ENCODE measurements at regions not wholly inside any gene's neighbourhood (a gene's known extent, or its start where the extent isn't known, plus 50 kb on each side); places are given as distances from the start of the nearest gene placed in this dataset.
A peak's percentile ranks its signal among the peaks of the same experiment; 100 is the strongest.

DNA sequence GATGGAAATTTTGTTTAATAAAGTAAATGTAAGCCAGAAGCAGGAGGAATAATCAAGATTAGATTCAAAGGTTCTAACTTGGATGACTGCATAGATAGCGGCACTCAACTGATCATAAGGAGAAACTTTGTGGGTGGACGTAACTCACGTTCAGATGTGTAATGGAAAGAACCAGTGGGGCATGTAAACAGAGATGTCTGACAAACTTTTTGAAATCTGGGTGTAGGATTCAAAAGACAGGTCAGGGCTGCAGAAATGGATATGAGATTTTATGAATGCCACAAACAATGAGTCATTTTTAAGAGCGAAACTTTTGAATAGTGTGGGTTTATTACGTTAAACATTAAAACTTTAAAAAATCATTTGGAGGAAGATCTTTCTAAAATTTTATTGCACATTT, 375.6 kb downstream of the GBA3 start:
- Histone ChIP-seq H2AFZ (ENCODE audit: low read length) (peak overlapping the region; percentile 50; the same call in 1 of the 2 replicates), H3K9me2 (replicated peaks; ENCODE audit: low read length) (no peaks in the 10 kb centered on the region), H4K20me1 (ENCODE audit: low read length) (no peaks in the 10 kb centered on the region), H3K4me3 (ENCODE audit: low read length) (peak overlapping the region; percentile 32; the same call in 1 of the 2 replicates), H3K9me3 (ENCODE audit: low read length) (no peaks in the 10 kb centered on the region), H3K79me2 (ENCODE audit: low read length) (no peaks in the 10 kb centered on the region), H3F3A (ENCODE audit: low read length, unreplicated experiment) (peaks cover 3% of the 10 kb centered on the region), H3K27ac (ENCODE audit: low read length) (peak overlapping the region; percentile 92), H3K36me3 (ENCODE audit: low read depth, low read length) (no peaks in the 10 kb centered on the region), H3K4me1 (ENCODE audit: insufficient read depth, low read length) (peaks cover 19% of the 10 kb centered on the region), H3K4me2 (ENCODE audit: low read length) (peak overlapping the region; percentile 70), H3K9ac (ENCODE audit: low read length) (peak overlapping the region; percentile 43), H3K27me3 (ENCODE audit: low read length) (no peaks in the 10 kb centered on the region)
- ATAC-seq (peak; percentile 90), DNase-seq (peak; percentile 68)
- ChIA-PET CTCF (no interaction called here), POLR2A (ENCODE audit: unreplicated experiment) (no interaction called here)
- TF ChIP-seq EZH2phosphoT487 (IDR thresholded peaks at IDR 0.05; ENCODE audit: borderline replicate concordance, low read length): no peak
- TF ChIP-seq, protein P1, sequence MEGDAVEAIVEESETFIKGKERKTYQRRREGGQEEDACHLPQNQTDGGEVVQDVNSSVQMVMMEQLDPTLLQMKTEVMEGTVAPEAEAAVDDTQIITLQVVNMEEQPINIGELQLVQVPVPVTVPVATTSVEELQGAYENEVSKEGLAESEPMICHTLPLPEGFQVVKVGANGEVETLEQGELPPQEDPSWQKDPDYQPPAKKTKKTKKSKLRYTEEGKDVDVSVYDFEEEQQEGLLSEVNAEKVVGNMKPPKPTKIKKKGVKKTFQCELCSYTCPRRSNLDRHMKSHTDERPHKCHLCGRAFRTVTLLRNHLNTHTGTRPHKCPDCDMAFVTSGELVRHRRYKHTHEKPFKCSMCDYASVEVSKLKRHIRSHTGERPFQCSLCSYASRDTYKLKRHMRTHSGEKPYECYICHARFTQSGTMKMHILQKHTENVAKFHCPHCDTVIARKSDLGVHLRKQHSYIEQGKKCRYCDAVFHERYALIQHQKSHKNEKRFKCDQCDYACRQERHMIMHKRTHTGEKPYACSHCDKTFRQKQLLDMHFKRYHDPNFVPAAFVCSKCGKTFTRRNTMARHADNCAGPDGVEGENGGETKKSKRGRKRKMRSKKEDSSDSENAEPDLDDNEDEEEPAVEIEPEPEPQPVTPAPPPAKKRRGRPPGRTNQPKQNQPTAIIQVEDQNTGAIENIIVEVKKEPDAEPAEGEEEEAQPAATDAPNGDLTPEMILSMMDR (conservative IDR thresholded peaks at IDR 0.05; ENCODE audit: low read depth, low read length): no peak
- TF ChIP-seq EZH2 (IDR thresholded peaks at IDR 0.05; ENCODE audit: low read length, unreplicated experiment): no peak
- intact Hi-C loops (cut with micrococcal nuclease): loop anchor here (10.0 kb wide), 2 partner anchors 67 to 83 kb away; no protein-coding TSS in a partner anchor
- no TSS peak for BruUV-seq (replicated peaks)

DNA sequence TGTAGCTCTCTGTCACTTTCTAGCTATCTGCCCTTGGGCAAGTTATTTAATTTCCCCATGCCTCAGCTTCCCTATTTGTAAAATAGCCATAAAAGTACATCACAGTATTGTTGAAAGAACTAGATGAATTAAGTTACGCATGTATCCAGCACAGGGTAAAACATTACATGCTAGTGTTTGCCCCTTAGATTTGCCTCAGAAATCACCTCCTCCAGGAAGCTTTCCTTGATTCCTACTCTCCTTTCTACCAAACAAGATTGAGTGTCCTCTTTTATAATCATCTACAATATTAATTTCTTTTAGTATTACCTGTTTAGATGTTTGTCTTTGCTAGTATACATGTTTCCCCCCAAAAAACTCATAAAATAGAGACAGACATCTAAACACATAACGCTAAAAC, 369.5 kb downstream of the GBA3 start:
- ChIA-PET POLR2A (ENCODE audit: unreplicated experiment) (no interaction called here), CTCF (no interaction called here)
- Histone ChIP-seq H3K4me2 (ENCODE audit: low read length) (no peak overlapping the region), H3K79me2 (ENCODE audit: low read length) (no peaks in the 10 kb centered on the region), H3F3A (ENCODE audit: low read length, unreplicated experiment) (no peaks in the 10 kb centered on the region), H3K9me3 (ENCODE audit: low read length) (no peaks in the 10 kb centered on the region), H3K36me3 (ENCODE audit: low read depth, low read length) (no peaks in the 10 kb centered on the region), H3K4me3 (ENCODE audit: low read length) (no peak overlapping the region), H3K4me1 (ENCODE audit: insufficient read depth, low read length) (peaks cover 15% of the 10 kb centered on the region), H4K20me1 (ENCODE audit: low read length) (no peaks in the 10 kb centered on the region), H3K9ac (ENCODE audit: low read length) (no peak overlapping the region), H2AFZ (ENCODE audit: low read length) (no peak overlapping the region), H3K27me3 (ENCODE audit: low read length) (no peaks in the 10 kb centered on the region), H3K27ac (ENCODE audit: low read length) (no peak overlapping the region), H3K9me2 (replicated peaks; ENCODE audit: low read length) (no peaks in the 10 kb centered on the region)
- BruUV-seq (replicated peaks): no TSS peak
- DNase-seq (no peak), ATAC-seq (no peak)
- TF ChIP-seq EZH2 (IDR thresholded peaks at IDR 0.05; ENCODE audit: low read length, unreplicated experiment) (no peak), EZH2phosphoT487 (IDR thresholded peaks at IDR 0.05; ENCODE audit: borderline replicate concordance, low read length) (no peak)
- TF ChIP-seq, protein P1 (conservative IDR thresholded peaks at IDR 0.05; ENCODE audit: low read depth, low read length): no peak
- intact Hi-C loops (cut with micrococcal nuclease): loop anchor here (10.0 kb wide), 2 partner anchors 73 to 77 kb away; no protein-coding TSS in a partner anchor

DNA sequence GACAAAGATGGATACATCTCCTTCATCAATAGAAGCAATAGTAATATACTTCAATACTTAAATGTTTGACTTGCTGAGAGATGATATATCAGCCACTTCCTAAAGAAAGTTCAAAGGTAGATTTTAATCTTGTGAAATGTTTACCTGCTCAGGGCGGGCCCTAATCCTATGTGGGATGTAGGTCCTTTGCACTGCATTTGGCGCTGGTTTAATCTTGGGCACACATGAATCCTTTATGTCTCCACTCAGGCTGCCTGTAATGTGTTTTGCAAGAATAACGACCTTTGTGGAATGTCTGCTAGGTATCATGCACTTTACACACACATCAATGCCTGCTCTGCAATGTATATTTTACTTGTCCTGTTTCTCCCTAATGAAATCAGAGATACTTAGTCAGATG, 368.7 kb downstream of the GBA3 start:
- Histone ChIP-seq H3K9ac (ENCODE audit: low read length) (no peak overlapping the region), H3K9me3 (ENCODE audit: low read length) (no peaks in the 10 kb centered on the region), H3K9me2 (replicated peaks; ENCODE audit: low read length) (no peaks in the 10 kb centered on the region), H3K36me3 (ENCODE audit: low read depth, low read length) (no peaks in the 10 kb centered on the region), H3F3A (ENCODE audit: low read length, unreplicated experiment) (no peaks in the 10 kb centered on the region), H4K20me1 (ENCODE audit: low read length) (no peaks in the 10 kb centered on the region), H3K4me3 (ENCODE audit: low read length) (no peak overlapping the region), H3K27ac (ENCODE audit: low read length) (no peak overlapping the region), H3K4me2 (ENCODE audit: low read length) (no peak overlapping the region), H2AFZ (ENCODE audit: low read length) (no peak overlapping the region), H3K79me2 (ENCODE audit: low read length) (no peaks in the 10 kb centered on the region), H3K4me1 (ENCODE audit: insufficient read depth, low read length) (peaks cover 15% of the 10 kb centered on the region), H3K27me3 (ENCODE audit: low read length) (no peaks in the 10 kb centered on the region)
- ATAC-seq (peak; percentile 40), DNase-seq (peak; percentile 51)
- intact Hi-C loops (cut with micrococcal nuclease): loop anchor here (10.0 kb wide), 2 partner anchors 73 to 77 kb away; no protein-coding TSS in a partner anchor
- TF ChIP-seq EZH2phosphoT487 (IDR thresholded peaks at IDR 0.05; ENCODE audit: borderline replicate concordance, low read length) (no peak), EZH2 (IDR thresholded peaks at IDR 0.05; ENCODE audit: low read length, unreplicated experiment) (no peak)
- TF ChIP-seq, protein P1 (conservative IDR thresholded peaks at IDR 0.05; ENCODE audit: low read depth, low read length): no peak
- ChIA-PET POLR2A (ENCODE audit: unreplicated experiment) (no interaction called here), CTCF (no interaction called here)
- no TSS peak for BruUV-seq (replicated peaks)

Measured in PC-3 (cell line).